ENCODE measurements at regions not wholly inside any gene's neighbourhood (a gene's known extent, or its start where the extent isn't known, plus 50 kb on each side); places are given as distances from the start of the nearest gene placed in this dataset.

DNA sequence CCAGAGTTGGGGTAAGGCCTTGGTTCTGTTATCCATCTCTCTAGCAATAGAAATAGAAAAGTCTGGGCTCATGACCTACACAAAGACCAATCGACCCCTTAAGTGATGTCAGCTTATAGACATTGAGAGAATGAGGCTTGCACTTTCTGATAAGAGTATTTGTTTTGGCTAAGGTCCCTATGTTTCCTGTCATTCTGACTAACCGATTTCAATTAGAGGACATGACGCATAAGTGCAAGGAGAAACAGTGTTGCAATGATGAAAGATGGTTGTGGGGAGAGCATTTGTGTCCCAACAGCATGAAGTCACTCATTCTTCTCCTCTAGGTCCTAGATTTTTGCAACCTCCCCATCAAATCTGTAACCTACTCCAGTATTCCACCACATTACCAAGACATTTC lies 255.1 kb downstream of the MAT2B start:
- Histone ChIP-seq H3K27ac (ENCODE audit: poor library complexity, severe bottlenecking) (no peak overlapping the region), H3K27me3 (ENCODE audit: insufficient read depth, poor library complexity, severe bottlenecking) (peaks cover 3% of the 10 kb centered on the region), H3K36me3 (ENCODE audit: low read depth) (no peaks in the 10 kb centered on the region), H3K4me1 (ENCODE audit: insufficient read depth, poor library complexity, severe bottlenecking) (peaks cover 6% of the 10 kb centered on the region), H3K4me3 (ENCODE audit: severe bottlenecking) (no peak overlapping the region), H3K9me3 (ENCODE audit: severe bottlenecking) (no peaks in the 10 kb centered on the region)
- ATAC-seq (ENCODE audit: low read depth) (peak; percentile 93), DNase-seq (ENCODE audit: low spot score) (no peak)
- TF ChIP-seq, protein P1, sequence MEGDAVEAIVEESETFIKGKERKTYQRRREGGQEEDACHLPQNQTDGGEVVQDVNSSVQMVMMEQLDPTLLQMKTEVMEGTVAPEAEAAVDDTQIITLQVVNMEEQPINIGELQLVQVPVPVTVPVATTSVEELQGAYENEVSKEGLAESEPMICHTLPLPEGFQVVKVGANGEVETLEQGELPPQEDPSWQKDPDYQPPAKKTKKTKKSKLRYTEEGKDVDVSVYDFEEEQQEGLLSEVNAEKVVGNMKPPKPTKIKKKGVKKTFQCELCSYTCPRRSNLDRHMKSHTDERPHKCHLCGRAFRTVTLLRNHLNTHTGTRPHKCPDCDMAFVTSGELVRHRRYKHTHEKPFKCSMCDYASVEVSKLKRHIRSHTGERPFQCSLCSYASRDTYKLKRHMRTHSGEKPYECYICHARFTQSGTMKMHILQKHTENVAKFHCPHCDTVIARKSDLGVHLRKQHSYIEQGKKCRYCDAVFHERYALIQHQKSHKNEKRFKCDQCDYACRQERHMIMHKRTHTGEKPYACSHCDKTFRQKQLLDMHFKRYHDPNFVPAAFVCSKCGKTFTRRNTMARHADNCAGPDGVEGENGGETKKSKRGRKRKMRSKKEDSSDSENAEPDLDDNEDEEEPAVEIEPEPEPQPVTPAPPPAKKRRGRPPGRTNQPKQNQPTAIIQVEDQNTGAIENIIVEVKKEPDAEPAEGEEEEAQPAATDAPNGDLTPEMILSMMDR (IDR thresholded peaks at IDR 0.05; ENCODE audit: poor library complexity, severe bottlenecking), result no peak

- no peaks in the 10 kb centered on the region for H3K36me3 ChIP-seq (ENCODE audit: low read depth)
- H3K4me3 ChIP-seq (ENCODE audit: severe bottlenecking), result no peak overlapping the region
- H3K27ac ChIP-seq (ENCODE audit: poor library complexity, severe bottlenecking), result no peak overlapping the region
- ATAC-seq (ENCODE audit: low read depth) (no peak), DNase-seq (ENCODE audit: low spot score) (no peak)
- TF ChIP-seq, protein P1 (IDR thresholded peaks at IDR 0.05; ENCODE audit: poor library complexity, severe bottlenecking), result no peak
- H3K27me3 ChIP-seq (ENCODE audit: insufficient read depth, poor library complexity, severe bottlenecking), result peaks cover 3% of the 10 kb centered on the region
- H3K4me1 ChIP-seq (ENCODE audit: insufficient read depth, poor library complexity, severe bottlenecking), result no peaks in the 10 kb centered on the region
- H3K9me3 ChIP-seq (ENCODE audit: severe bottlenecking), result no peaks in the 10 kb centered on the region
Measured at GRCh38 chr5:163766936-163767670, 261.7 kb downstream of the MAT2B start.

- Histone ChIP-seq H3K27ac (ENCODE audit: poor library complexity, severe bottlenecking) (no peak overlapping the region), H3K4me3 (ENCODE audit: severe bottlenecking) (no peak overlapping the region), H3K27me3 (ENCODE audit: insufficient read depth, poor library complexity, severe bottlenecking) (peaks cover 20% of the 10 kb centered on the region), H3K9me3 (ENCODE audit: severe bottlenecking) (no peaks in the 10 kb centered on the region), H3K4me1 (ENCODE audit: insufficient read depth, poor library complexity, severe bottlenecking) (no peaks in the 10 kb centered on the region), H3K36me3 (ENCODE audit: low read depth) (no peaks in the 10 kb centered on the region)
- ATAC-seq (ENCODE audit: low read depth) (no peak), DNase-seq (ENCODE audit: low spot score) (no peak)
- TF ChIP-seq, protein P1 (IDR thresholded peaks at IDR 0.05; ENCODE audit: poor library complexity, severe bottlenecking), result no peak
Measured at GRCh38 chr5:163770625-163771024, 265.2 kb downstream of the MAT2B start.

DNA sequence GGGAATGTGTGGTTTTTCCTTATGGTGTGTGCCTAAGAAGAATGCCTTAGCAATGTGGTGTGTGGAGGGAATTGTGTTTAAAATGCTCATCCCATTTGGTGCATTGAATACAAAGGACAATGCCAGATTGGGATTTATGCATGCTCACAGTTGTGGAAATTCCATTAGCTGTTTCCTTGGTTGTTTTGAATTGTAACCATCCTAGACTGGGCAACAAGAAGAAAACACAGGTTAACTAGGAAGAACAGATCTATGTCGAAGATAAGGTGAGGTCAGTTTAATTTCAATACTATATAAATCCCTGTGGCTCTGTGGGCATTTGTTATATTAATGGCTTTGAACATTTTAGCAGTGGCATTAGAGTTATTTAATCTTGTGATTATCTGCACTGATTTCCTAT lies 266.8 kb downstream of the MAT2B start:
- Histone ChIP-seq H3K9me3 (ENCODE audit: severe bottlenecking) (no peaks in the 10 kb centered on the region), H3K4me1 (ENCODE audit: insufficient read depth, poor library complexity, severe bottlenecking) (no peaks in the 10 kb centered on the region), H3K36me3 (ENCODE audit: low read depth) (no peaks in the 10 kb centered on the region), H3K4me3 (ENCODE audit: severe bottlenecking) (no peak overlapping the region), H3K27ac (ENCODE audit: poor library complexity, severe bottlenecking) (no peak overlapping the region), H3K27me3 (ENCODE audit: insufficient read depth, poor library complexity, severe bottlenecking) (peaks cover 23% of the 10 kb centered on the region)
- TF ChIP-seq, protein P1 (IDR thresholded peaks at IDR 0.05; ENCODE audit: poor library complexity, severe bottlenecking), result no peak
- no peak for DNase-seq (ENCODE audit: low spot score)
- ATAC-seq (ENCODE audit: low read depth), result no peak

DNA sequence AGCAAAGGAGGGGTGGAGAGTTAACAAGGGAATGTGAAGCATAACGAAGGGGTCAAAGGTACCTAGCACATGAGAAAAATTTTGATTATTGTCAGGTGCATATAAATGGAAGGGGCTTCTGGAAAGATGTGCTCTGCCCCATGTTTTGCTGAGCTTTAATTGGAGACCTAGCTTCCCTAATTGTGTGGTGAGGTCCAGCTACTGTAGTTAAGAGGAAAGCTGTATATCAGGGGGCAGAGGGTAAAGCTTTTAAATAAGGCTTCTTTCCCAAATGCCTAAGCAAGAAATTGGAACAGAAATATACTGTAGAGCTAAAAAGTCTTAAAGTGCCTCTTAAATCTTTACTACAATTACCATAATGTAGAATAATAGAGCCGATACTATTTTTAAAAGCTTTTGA lies 267.2 kb downstream of the MAT2B start:
- no peak overlapping the region for H3K4me3 ChIP-seq (ENCODE audit: severe bottlenecking)
- TF ChIP-seq, protein P1 (IDR thresholded peaks at IDR 0.05; ENCODE audit: poor library complexity, severe bottlenecking), result no peak
- H3K9me3 ChIP-seq (ENCODE audit: severe bottlenecking), result no peaks in the 10 kb centered on the region
- ATAC-seq (ENCODE audit: low read depth), result no peak
- H3K27ac ChIP-seq (ENCODE audit: poor library complexity, severe bottlenecking), result no peak overlapping the region
- no peak for DNase-seq (ENCODE audit: low spot score)
- H3K4me1 ChIP-seq (ENCODE audit: insufficient read depth, poor library complexity, severe bottlenecking), result no peaks in the 10 kb centered on the region
- peaks cover 23% of the 10 kb centered on the region for H3K27me3 ChIP-seq (ENCODE audit: insufficient read depth, poor library complexity, severe bottlenecking)
- no peaks in the 10 kb centered on the region for H3K36me3 ChIP-seq (ENCODE audit: low read depth)
